GM18502 (cell line): ENCODE measurements at regions not wholly inside any gene's neighbourhood (a gene's known extent, or its start where the extent isn't known, plus 50 kb on each side); places are given as distances from the start of the nearest gene placed in this dataset.

ENCODE experiments used
- ATAC-seq: cut with Tn5 transposase; IDR thresholded peaks from one replicate; pipeline ENCODE4 v1.9.1; 2021; ENCODE audit warnings: mild to moderate bottlenecking; ENCODE audit not compliant: unreplicated experiment, poor library complexity

DNA sequence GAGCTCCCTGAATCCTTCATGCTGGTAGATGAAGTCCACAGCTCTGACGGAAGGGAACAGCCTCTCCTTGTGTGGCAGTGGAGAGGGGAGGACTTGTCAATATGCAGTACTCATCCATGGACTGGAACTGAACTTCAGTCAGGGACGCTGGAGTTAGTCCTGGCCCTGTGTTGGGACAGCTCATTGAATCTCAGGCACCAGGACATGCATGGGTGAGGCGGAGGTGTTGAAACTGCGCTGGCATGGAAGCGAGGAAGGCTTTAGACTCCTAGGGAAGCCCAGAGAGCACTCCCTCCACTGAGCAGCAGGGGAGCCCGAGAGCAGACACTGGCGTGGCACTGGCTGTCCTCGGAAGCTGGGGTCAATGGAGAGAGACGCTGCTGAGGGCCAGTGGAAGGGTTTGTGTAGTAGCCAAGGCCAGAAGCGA lies 161.3 kb upstream of the GGTLC1 start:
- ATAC-seq, result no peak

DNA sequence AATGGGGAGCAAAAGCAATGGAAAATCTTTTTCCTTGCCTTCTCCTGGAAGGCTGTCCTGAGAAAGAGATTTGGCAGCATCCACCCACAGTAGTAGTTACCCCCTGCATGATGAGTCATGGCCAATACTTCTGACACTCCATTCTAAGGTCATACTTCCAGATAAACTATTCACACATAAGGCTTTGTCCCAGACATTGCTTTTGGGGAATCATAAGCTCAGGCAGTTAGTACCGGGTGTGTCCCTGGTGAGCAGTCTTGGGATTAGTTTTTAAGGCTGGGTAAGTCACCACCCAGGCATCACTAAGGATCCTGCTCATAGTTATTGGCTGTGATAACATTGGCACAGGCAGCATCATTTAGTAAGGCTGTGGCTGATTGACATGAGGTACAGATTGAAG lies 160.6 kb upstream of the GGTLC1 start:
- ATAC-seq, result no peak

DNA sequence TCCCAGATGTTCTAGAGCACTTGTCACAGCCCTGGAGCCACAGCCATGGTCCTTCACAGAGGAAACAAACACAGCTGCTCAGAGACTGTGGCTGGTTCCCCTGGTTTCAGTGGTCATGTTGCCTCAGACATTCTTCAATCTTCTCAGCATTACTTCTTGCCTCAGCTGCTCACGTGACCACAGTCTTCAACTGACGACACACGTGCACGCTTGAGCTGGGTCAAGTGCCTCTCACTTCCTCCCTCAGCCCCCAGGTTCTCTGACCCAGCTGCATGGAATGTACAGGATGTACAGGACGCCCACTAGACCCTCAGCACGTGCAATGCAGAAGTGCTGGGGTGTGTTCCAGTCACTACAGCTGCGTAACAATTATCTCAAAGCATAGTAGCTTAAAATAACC lies 159.8 kb upstream of the GGTLC1 start:
- peak; percentile 88 for ATAC-seq

DNA sequence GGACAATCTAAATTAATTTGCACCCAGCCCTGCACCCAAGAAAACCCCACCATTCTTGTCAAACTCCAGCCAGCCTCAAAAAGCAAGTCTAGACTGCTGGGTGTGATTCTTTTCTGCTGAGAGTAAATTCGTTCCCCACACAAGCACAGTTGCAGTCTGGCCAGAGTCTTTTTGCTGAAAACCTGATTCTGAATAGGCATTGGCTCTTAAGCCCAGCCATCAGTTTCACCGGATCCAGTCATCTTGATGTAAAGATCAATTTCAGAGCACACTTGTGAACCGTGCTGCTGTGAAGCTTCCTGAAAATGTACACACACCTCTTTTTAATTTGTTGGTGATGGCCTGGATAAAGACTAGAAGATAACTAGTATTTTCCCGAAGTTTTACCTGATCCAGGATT lies 159.4 kb upstream of the GGTLC1 start:
- ATAC-seq, result no peak

DNA sequence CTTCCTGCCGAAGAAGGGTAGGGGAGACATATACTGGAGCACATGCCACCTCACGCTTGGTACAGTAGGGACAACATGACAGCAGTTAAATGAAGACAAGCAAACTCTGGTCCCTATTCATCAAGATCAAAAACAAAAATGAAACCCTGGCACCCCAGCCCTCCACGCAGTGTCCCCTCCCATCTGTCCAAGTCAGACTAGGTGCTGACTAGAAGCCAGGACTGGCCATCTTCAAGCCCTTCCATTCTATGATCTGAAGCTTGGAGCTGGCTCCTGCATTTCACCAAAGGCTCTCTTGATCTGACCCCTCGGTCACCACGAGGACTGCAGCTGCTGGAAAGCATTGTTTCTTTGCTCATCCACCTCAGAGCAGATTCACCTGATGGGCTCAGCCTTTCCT lies 158.9 kb upstream of the GGTLC1 start:
- no peak for ATAC-seq

DNA sequence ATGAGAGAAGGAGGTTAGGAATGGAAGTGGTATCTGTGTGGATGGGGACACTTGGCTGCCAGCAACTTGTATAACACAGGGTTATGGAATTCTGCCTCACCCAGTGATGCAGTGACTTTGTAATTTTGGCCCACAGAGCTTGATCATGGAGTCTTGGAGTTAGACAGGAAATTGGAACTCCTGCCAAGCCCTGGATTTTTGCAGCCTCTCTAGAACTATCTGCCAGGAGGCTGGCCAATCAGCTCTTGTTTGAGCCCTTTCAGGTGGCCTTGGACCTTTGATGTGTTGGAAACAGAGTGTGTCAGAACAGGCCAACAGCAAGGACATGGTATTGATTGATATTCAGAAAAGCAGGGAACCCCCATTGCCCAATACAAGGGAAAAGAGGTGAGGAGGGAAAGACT lies 157.7 kb upstream of the GGTLC1 start:
- ATAC-seq, result no peak

DNA sequence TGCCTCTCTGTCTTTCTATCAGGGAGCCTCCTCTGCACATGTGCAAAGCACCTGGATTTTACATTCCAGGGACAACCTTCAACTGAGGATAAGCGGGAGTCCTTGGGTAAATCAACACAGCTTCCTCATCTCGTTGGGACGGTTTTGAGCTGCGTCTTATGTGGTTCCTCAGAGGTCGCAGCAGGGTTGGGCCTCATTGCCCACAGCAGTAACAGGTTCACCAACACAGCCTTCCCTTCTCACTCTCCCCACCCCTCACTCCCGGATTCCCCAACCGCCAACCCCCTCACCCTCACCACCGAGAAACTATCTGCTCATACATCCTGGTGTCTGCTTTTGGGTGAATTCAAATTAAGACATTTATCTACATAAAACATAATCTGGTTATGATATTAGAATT lies 155.8 kb upstream of the GGTLC1 start:
- ATAC-seq, result no peak

DNA sequence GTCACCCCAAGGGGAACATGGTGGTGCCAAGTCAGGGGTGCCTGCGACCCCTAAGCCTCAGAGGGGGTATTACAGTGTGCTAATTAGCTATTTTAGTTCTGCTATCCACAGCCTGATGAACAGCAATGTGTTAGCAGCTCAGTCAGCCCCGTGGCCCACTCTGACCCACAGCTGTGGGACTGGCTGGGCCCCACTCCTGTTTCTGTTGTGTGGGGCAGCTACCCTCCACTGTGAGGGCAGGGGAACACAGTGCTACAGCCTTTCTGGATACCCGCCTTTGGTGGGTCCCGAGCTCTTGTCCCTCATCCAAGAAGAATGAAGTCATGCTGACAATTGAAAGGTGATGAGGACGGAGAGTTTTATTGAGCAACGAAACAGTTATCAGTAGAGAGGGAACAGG lies 152.5 kb upstream of the GGTLC1 start:
- no peak for ATAC-seq

DNA sequence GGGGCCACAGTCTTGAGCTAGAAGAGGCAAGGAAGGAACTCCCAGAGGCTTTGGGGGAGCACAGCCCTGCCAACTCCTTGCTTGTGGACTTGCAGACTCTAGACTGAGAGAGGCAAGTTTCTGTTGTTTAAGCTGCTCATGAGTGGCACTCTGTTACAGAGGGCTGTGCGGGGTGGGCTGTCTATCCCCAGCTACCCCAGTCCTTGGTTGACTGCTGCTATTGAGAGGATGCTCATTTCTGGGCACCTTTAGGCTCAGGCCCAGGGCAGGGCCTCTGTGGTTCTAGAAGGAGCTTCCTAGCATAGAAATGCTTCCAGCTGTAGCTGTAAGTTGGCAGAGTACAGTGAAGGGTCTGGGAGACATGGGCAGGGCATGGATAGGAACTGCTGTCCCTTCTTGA lies 151.3 kb upstream of the GGTLC1 start:
- no peak for ATAC-seq

DNA sequence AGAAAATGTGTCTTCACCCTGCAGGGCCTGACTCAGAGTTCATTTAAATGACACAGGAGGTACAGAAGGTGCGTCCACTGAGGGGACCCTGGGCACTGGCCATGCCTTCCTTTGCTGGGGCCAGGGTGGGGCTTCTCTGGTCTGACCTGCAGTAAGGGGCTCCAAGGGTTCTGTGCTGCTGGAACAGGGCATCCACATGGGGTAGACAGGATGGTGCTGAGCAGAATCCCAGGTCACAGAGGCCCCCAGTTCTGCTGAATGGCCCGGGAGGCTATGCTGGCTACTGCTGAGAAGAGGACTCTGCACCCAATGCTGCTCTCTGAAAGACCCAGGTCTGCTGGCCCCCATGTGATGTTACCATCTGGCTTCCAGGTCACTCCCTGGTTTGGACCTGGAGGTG lies 150.4 kb upstream of the GGTLC1 start:
- ATAC-seq, result no peak

DNA sequence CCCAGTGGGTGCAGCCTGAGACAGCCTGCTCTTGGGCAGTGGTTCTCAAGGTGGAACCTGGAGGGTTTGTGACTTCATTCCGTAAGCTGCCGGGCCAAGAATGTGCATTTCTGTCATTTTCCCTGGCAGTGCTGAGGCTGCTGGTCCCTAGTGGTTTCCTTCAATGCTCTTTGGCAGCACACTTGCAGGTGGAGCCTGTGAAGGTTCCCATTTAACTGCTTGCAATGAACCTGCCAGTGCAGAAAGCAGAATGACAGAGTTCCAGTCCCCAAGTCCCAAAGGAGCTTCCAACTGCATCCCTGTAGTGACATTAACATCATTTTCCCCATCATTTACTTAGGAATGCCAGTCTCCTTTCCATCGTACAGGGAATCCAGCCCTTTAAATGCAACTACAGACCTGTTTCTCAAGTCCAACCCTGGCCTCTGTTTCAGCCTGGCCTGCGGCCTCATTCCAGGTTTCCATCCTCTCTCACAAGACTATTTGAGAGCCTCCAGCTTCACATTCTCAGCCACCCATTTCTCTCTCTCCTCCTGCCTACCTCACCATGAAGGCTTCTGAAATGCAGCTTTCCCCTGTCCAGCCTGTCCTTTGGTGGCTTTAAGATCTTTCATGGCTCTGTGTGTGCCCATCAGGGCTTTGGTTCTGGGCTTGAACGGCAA lies 149.7 kb upstream of the GGTLC1 start:
- ATAC-seq, result no peak

DNA sequence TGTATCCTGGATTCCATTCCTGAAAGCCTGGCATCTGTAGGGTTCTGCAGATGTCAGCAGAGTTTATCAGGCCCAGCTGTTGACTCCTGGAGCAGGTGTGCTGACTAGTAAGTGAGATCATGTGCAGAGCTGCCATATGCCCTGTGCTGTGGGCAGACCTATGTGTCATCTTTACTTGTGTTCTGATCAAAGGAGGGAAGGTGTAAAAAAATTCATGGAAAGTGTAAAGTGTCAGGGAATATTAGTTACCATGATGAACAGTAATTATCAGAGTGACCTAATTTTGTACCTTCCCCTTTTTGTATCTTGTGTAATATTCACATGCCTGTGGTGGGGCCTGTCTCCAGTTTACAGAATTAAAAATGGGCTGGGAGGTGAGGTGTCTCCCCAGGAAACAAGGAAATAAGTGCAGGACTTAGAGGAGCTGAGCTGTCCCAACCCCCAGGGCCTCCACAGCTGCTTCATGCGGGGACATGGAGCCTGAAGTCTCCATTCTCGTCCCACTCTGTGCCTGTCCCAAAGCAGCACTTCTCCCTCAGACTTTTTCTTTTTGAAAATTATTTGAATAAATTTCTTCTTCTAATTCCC lies 148.2 kb upstream of the GGTLC1 start:
- no peak for ATAC-seq

DNA sequence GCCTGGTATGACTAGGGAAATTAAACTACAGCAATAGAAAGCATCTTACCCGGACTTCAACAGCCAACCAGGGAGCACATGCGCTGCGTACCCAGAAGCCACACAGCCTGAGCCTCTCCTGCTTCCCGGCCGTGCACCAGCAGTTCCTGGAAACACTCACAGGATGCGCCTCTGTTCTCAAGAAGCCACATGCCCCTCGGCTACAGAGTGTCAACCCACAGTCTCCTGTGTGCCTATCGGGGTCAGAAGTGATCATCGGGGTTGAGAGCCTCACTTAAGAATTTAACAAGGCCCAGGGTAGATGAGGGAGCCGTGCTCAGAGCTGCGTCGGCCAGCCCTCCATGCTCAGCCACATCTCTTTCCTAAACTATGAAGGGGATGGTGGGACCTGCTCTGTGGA lies 147.2 kb upstream of the GGTLC1 start:
- no peak for ATAC-seq

DNA sequence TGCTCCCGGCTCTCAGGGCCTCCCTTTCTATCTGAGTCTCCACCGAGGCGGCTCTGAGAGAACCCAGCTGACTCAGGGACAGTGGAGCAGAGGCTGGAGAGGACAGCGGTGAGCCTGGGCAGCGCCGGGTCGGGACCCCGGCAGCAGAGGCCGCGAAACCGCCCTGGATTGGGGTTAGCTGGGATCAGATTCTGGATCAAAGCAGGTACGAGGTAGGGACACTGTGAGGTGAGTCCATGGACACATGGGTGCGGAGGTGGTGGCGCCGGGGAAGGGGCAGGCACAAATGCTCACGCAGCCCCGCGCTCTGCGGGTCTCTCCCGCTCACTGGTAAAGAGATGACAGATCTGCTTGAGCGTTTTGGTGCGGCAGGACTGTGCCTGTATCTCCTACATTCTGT lies 146.4 kb upstream of the GGTLC1 start:
- ATAC-seq, result no peak

DNA sequence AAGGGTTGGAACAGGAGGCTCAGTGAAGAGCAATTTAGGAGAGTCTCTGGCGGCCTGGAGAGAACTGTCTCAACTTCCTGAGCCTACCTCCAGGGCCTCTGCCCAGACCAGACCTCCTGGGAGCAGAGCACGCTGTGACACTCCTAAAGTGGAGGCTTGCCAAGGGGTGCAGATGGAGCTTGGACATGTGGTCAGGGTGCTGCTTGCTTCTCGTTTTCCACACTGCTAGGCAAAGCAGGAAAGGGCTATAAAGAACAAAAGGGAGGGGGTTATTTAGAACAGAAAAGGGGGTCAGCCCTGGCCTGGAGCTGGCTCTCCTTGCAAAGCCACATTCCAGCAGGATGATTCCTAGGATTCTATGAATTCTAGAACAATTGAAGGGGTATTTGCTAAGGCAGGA lies 145.7 kb upstream of the GGTLC1 start:
- no peak for ATAC-seq

DNA sequence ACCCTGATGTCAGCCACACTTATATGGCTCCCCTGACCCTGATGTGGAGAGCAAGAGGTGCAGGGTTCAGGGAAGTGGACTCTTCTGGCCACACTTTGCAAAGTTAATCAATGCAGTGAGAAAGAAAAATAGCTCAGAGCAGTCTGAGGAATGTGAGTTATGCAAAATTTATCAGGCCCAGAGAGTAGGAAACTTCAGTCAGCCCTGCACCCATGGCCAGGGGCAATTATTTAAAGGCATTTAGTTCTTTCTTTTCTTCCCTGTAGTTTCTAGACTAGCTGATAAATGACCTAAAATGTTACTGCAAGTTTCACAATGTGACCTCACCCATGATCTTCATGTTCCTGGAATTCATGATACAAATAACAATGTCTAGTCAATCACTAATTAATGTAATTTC lies 143.7 kb upstream of the GGTLC1 start:
- no peak for ATAC-seq

DNA sequence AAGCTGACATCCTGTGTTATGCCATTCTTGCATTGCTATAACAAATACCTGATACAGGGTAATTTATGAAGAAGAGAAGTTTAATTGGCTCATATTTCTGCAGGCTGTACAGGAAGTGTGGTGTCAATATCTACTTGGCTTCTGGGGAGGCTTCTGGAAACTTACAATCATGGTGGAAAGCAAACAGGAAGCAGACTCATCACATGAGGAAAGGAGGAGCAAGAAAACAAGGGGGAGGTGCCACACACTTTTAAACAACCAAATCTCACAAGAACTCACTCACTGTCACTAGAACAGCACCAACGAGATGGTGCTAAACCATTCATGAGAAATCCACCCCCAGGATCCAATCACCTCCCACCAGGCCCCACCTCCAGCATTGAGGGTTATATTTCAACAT lies 143.1 kb upstream of the GGTLC1 start:
- ATAC-seq, result no peak

DNA sequence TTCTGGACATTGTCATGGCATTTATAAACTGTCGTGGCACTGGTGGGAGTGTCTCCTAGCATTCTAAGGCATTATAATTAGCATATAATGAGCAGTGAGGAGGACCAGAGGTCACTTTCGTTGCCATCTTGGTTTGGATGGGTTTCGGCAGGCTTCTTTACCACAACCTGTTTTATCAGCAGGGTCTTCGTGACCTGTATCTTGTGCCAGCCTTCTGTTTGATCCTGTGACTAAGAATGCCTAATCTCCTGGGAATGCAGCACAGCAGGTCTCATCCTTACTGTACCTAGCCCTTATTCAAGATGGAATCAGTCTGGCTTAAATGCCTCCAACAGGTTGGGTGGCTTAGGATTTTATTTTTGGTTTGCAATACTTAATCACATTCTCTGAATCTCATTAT lies 142.7 kb upstream of the GGTLC1 start:
- no peak for ATAC-seq

DNA sequence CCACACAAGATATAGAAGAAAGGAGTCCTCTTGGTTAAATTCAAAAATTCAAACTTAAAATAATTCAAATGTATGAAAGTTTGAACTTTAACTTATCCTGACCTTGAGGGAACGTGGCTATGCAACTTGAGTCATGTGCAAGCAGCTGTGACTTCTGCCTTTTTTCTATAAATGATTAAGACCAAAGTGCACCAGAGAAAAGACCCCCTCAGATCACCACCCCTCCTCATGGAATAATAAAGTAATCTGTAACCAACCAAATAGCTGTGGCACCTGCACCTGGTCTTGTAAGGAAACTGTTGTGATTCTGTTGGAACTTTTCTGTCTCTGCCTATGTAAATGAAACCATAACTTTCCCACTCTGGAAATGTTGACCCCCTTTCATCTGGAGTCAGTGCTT lies 141.1 kb upstream of the GGTLC1 start:
- no peak for ATAC-seq

DNA sequence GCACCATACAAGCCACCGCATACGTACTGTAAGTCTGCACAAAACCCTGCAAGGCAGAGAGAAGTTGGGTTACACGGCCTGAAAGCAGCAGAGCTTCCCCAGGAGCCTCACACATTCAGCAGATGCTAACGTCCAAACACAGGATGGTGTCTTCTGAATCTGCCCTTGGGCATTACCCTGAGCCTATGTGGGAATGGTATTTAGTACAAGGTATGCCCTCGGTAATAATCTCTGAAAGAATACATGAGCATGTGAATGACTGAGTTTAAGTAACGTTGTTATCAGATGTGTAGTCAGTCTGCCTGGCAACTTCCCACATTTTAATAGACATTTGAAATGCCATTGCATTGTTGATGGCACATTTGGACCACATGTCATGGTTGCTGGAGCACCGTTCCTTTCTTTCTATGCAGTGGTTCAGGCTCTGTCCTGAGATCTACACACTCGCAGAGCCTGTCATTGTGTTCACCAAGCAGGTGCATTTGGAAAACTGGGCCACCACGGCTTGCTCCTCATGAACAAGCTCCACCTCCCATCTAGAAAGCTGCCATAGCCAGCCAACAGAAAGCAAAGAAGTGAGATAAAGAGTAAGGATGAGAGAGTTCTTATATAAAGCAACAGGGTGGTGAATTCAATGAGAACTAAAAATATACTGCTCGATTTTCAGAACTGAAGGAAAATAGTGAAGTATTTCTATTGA lies 136.5 kb upstream of the GGTLC1 start:
- ATAC-seq, result no peak

DNA sequence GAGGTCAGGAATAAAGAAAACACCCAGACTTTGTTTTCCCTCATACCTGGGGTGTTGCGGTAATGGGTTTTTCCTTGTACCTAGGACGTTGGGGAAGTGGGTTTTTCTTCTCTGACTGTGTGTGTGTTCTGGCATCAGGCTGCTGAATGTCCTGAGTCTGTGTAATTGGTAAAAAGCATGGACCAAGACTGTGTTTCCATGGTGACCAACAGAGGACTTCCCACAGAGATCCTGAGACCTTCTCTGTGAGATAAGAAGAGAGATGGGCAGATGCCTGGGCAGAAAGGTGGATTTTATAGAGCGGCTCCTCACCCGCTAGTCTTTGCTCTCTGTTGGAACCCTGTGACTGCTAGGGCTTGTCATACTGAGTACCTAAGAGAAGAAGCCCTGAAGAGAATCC lies 135.4 kb upstream of the GGTLC1 start:
- ATAC-seq, result no peak
